ENCODE measurements at regions not wholly inside any gene's neighbourhood (a gene's known extent, or its start where the extent isn't known, plus 50 kb on each side); places are given as distances from the start of the nearest gene placed in this dataset.
"Not testable (repeated sequence)": the region's sequence is repeated elsewhere in the genome, so short reads cannot be mapped to it uniquely, and the experiment has no call there.

- DNase-seq (ENCODE audit: low spot score) = no peak
Observed at GRCh38 chr3:5035113-5035512, 55.9 kb downstream of the BHLHE40 start.

- no peak for DNase-seq (ENCODE audit: low spot score)
Observed at GRCh38 chr3:5035692-5036391, 56.6 kb downstream of the BHLHE40 start.

GRCh38 chr3:5036392-5036766 lies 57.1 kb downstream of the BHLHE40 start:
- DNase-seq (ENCODE audit: low spot score) = no peak

- no peak for DNase-seq (ENCODE audit: low spot score)
Observed at GRCh38 chr3:5036858-5037257, 57.6 kb downstream of the BHLHE40 start.

- DNase-seq (ENCODE audit: low spot score) = no peak
Observed at GRCh38 chr3:5039585-5039984, 60.3 kb downstream of the BHLHE40 start.

GRCh38 chr3:5041315-5041714 lies 62.1 kb downstream of the BHLHE40 start:
- no peak for DNase-seq (ENCODE audit: low spot score)

- no peak for DNase-seq (ENCODE audit: low spot score)
Observed at GRCh38 chr3:5045961-5046360, 66.7 kb downstream of the BHLHE40 start.

- DNase-seq (ENCODE audit: low spot score) = no peak
Observed at GRCh38 chr3:5047764-5048419, 68.7 kb downstream of the BHLHE40 start.

- DNase-seq (ENCODE audit: low spot score) = no peak
Observed at GRCh38 chr3:5051772-5052171, 70.3 kb upstream of the ARL8B start.

- no peak for DNase-seq (ENCODE audit: low spot score)
Observed at GRCh38 chr3:5052247-5052646, 69.8 kb upstream of the ARL8B start.

- peak; percentile 32 for DNase-seq (ENCODE audit: low spot score)
Observed at GRCh38 chr3:5053021-5053831, 68.9 kb upstream of the ARL8B start.

GRCh38 chr3:5054098-5054497 lies 68.0 kb upstream of the ARL8B start:
- DNase-seq (ENCODE audit: low spot score) = no peak

- DNase-seq (ENCODE audit: low spot score) = not testable (repeated sequence)
Observed at GRCh38 chr3:5054579-5054978, 67.5 kb upstream of the ARL8B start.

GRCh38 chr3:5055357-5056110 lies 66.6 kb upstream of the ARL8B start:
- no peak for DNase-seq (ENCODE audit: low spot score)

- DNase-seq (ENCODE audit: low spot score) = no peak
Observed at GRCh38 chr3:5056111-5056391, 66.0 kb upstream of the ARL8B start.

- DNase-seq (ENCODE audit: low spot score) = no peak
Observed at GRCh38 chr3:5057272-5057671, 64.8 kb upstream of the ARL8B start.

GRCh38 chr3:5057857-5058324 lies 64.2 kb upstream of the ARL8B start:
- peak; percentile 64 for DNase-seq (ENCODE audit: low spot score)

GRCh38 chr3:5058471-5058951 lies 63.6 kb upstream of the ARL8B start:
- DNase-seq (ENCODE audit: low spot score) = no peak

GRCh38 chr3:5059782-5060181 lies 62.3 kb upstream of the ARL8B start:
- DNase-seq (ENCODE audit: low spot score) = no peak

GRCh38 chr3:5061218-5061569 lies 60.9 kb upstream of the ARL8B start:
- DNase-seq (ENCODE audit: low spot score) = no peak

GRCh38 chr3:5063724-5064123 lies 58.4 kb upstream of the ARL8B start:
- no peak for DNase-seq (ENCODE audit: low spot score)

- DNase-seq (ENCODE audit: low spot score) = no peak
Observed at GRCh38 chr3:5068531-5069050, 53.5 kb upstream of the ARL8B start.

Data from hepatic stellate cell (primary cell).